Colonic mucosa (tissue), 4 donors: ENCODE measurements at regions not wholly inside any gene's neighbourhood (a gene's known extent, or its start where the extent isn't known, plus 50 kb on each side); places are given as distances from the start of the nearest gene placed in this dataset.

ENCODE experiments used
- DNase-seq: peaks from one replicate; pipeline ENCODE4 v3.0.0-alpha.2; 2020
- H3K27ac ChIP-seq: fragments of 200-600 bp; one replicate; pipeline ENCODE4 v1.8.0; 2021
- H3K27me3 ChIP-seq: fragments of 200-600 bp; one replicate; pipeline ENCODE4 v1.8.0; 2021
- H3K36me3 ChIP-seq: fragments of 200-600 bp; one replicate; pipeline ENCODE4 v1.8.0; 2021
- H3K4me1 ChIP-seq: fragments of 200-600 bp; one replicate; pipeline ENCODE4 v1.8.0; 2021; ENCODE audit warnings: mild to moderate bottlenecking
- H3K4me3 ChIP-seq: fragments of 200-600 bp; one replicate; pipeline ENCODE4 v1.8.0; 2021
- H3K9ac ChIP-seq, 2 donors: one replicate each; pipeline ENCODE4 v1.7.0; 2013; ENCODE audit warnings: control low read depth in 2 of 2, low read depth in 2 of 2, low read length in 2 of 2
- H3K9me3 ChIP-seq: fragments of 200-600 bp; one replicate; pipeline ENCODE4 v1.8.0; 2021
- CTCF ChIP-seq: fragments of 200-600 bp; IDR thresholded peaks from one replicate; pipeline ENCODE4 v1.8.0; 2022; ENCODE audit warnings: antibody characterized with exemption, mild to moderate bottlenecking
- intact Hi-C: fragments of 100-400 bp; cut with DNase I; formaldehyde crosslinking; loops from one replicate; pipeline ENCODE4 v1.14.1; 2022
- donor health status: healthy.
- donor health status: DM: no; HTN: no; CAD: no.
- donor health status: DM: no; HTN: no; CAD: no.

- DNase-seq: no peak
- Histone ChIP-seq H3K9ac (no peak overlapping the region), H3K36me3 (no peaks in the 10 kb centered on the region), H3K27me3 (no peaks in the 10 kb centered on the region), H3K4me1 (no peaks in the 10 kb centered on the region), H3K27ac (no peak overlapping the region), H3K4me3 (no peak overlapping the region), H3K9me3 (no peaks in the 10 kb centered on the region)
- intact Hi-C loops: no loop called here
- no peak for TF ChIP-seq CTCF
These were observed 340.8 kb downstream of the GRXCR1 start for GRCh38 chr4:43233321-43233720.

- H3K27me3 ChIP-seq: no peaks in the 10 kb centered on the region
- no peak for TF ChIP-seq CTCF
- H3K27ac ChIP-seq: no peak overlapping the region
- no peaks in the 10 kb centered on the region for H3K9me3 ChIP-seq
- intact Hi-C loops: no loop called here
- H3K4me3 ChIP-seq: no peak overlapping the region
- H3K36me3 ChIP-seq: no peaks in the 10 kb centered on the region
- no peak overlapping the region for H3K9ac ChIP-seq
- no peak for DNase-seq
- H3K4me1 ChIP-seq: no peaks in the 10 kb centered on the region
These were observed 342.3 kb downstream of the GRXCR1 start for GRCh38 chr4:43234626-43235415.

GRCh38 chr4:43238008-43238407 is 345.5 kb downstream of the GRXCR1 start:
- Histone ChIP-seq H3K27ac (no peak overlapping the region), H3K4me3 (no peak overlapping the region), H3K9ac (no peak overlapping the region), H3K9me3 (no peaks in the 10 kb centered on the region), H3K36me3 (no peaks in the 10 kb centered on the region), H3K27me3 (no peaks in the 10 kb centered on the region), H3K4me1 (no peaks in the 10 kb centered on the region)
- intact Hi-C loops: no loop called here
- no peak for TF ChIP-seq CTCF
- no peak for DNase-seq

- no peak for DNase-seq
- Histone ChIP-seq H3K27me3 (no peaks in the 10 kb centered on the region), H3K4me3 (no peak overlapping the region), H3K9ac (no peak overlapping the region), H3K36me3 (no peaks in the 10 kb centered on the region), H3K9me3 (no peaks in the 10 kb centered on the region), H3K27ac (no peak overlapping the region), H3K4me1 (no peaks in the 10 kb centered on the region)
- intact Hi-C loops: no loop called here
- no peak for TF ChIP-seq CTCF
These were observed 346.1 kb downstream of the GRXCR1 start for GRCh38 chr4:43238585-43238984.

- TF ChIP-seq CTCF: no peak
- intact Hi-C loops: no loop called here
- Histone ChIP-seq H3K27ac (no peak overlapping the region), H3K9ac (no peak overlapping the region), H3K36me3 (no peaks in the 10 kb centered on the region), H3K9me3 (no peaks in the 10 kb centered on the region), H3K27me3 (no peaks in the 10 kb centered on the region), H3K4me1 (no peaks in the 10 kb centered on the region), H3K4me3 (no peak overlapping the region)
- DNase-seq: no peak
These were observed 348.6 kb downstream of the GRXCR1 start for GRCh38 chr4:43241104-43241503.
